Occipital lobe (tissue), 2 donors: ENCODE measurements at regions not wholly inside any gene's neighbourhood (a gene's known extent, or its start where the extent isn't known, plus 50 kb on each side); places are given as distances from the start of the nearest gene placed in this dataset. TPM values are rescaled to one million over a fixed set of nuclear protein-coding genes. Genes with fewer than 3 reads are reported as not detected.

Experiments
- DNase-seq: peaks from one replicate; lab custom pipeline; 2025; lab: John Stamatoyannopoulos, UW
- small RNA-seq: library from RNA; depleted of rRNA; stranded (forward); fragments of <200 nt; gene quantifications from one replicate; pipeline ENCODE3, GENCODE V24; 2014

- no peak for DNase-seq
Observed at GRCh38 chr14:65351493-65352194, 60.9 kb upstream of the FUT8 start.

- no peak for DNase-seq
Observed at GRCh38 chr14:65352964-65353530, 59.5 kb upstream of the FUT8 start.

DNA sequence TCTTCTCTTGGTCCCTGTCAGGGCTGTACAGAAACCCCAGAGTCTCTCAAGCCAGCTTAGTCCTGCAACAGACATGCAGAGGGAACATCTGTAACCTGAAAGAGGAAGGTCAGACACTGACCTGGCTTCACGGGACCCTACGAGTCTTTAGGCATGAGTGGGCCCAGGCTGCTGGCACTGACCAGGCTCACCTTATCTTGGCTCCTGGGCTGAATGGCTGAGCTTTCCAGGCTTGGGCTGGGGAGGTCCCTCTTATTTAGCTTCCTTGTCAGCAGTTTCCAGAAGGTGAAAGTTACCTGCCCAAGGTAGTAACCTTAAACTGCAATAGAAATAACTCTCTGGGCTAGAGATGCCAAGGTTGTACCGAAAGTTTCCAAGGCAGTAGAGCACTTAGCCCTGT is 58.4 kb upstream of the FUT8 start:
- no peak for DNase-seq

DNA sequence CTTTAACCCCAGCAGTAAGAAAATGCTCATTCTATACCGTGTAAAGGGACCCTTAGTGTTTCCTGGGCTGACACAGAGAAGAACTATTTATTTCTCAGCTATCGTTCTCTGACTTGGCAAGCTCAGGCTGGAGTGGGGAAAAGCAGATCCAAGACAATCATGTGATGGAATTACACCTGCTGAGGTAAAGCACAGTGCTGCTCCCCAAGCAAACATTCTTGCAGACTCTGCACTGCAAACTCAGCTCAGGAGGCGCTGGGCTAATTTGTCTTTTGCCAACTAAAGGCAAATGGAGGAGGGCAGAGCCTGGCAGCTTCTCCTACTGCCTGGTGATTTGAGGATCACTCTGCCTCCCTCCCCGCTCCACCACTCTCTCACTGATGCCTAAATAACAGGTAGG is 57.8 kb upstream of the FUT8 start:
- no peak for DNase-seq

DNA sequence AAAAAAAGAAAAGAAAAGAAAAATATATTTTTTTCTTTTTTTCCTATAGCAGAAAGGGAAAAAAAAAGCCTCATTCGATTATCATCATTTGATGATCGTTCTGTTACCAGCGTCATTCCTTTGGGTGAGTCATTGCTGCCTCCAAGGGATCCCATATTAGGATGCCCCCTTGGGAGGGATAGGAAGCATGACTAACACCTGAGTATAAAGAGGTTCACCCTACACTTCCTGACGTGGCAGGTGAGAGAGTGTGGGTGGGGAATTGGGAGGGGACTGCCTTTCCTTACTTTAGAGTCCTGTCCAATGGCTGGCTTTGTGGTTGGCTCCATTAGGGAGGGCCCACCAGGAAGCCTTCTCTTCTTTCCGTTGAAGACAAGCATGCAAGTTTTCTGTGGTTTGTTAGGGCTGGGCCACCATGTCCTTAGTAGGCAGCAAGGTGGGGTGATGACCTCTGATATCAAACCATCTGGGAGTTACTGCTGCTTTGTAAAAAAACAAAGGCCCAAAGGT is 56.1 kb upstream of the FUT8 start:
- DNase-seq = no peak

DNA sequence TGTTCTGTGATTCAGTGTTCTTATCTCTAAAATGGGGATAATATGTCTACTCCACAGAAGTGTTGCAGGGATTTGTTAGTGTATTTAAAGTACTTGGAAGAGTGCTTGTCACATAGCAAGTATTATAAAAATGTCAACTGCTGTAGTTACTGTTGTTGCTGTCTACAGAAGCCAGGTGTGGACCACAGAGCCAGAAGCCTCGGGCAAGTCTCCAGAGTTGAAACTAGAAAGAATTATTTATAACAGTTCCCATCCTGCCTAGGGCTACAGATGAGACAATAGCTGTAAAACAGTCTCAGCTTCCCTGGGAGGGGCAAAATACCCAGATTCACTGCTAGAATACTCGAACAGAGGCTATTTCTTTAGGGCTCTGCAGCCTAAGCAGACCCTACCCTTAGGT is 55.4 kb upstream of the FUT8 start:
- no peak for DNase-seq

- no peak for DNase-seq
Observed at GRCh38 chr14:65357689-65358088, 54.8 kb upstream of the FUT8 start.

DNA sequence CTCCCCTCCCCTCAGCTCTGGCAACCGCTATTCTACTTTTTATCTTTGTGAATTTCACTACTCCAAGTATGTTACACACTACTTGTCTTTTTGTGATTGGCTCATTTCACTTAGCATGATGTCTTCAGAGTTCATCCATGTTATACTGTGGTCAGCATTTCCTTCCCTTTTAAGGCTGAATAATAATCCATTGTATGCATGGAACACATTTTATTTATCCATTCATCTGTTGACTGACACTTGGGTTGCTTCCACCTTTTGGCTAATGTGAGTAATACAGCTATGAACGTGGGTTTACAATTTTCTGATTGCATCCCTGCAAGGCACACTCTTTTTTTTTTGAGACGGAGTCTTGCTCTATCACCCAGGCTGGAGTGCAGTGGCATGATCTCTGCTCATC is 53.0 kb upstream of the FUT8 start:
- no peak for DNase-seq

DNA sequence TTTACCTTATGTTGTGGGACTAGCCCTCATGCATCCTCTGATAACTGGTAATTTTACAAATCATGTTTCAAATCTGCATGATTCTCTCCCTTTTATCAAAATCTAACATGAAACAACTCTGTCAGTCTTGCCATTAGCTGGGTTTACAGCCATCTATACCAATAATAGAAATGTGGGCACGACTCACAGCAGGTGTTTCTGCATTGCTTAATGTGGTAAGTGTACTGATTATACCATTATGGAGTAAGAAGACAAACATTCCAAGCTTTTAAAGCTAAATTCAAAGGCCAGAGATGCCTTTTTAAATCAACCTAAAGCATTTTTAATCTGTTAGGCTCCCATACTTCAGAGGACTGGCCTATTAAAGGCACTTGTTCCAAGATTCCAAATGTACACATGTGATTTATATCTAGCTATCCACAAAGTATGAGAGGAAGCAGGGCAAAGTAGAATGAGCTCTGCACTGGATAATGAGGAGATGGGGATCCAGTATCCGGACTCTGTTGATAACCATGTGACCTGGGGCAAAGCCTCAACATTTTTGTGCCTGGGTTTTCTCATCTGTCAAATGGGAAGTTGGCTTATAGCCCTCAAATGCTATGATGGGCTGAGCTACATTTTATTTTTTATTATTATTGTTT is 52.3 kb upstream of the FUT8 start:
- no peak for DNase-seq

DNA sequence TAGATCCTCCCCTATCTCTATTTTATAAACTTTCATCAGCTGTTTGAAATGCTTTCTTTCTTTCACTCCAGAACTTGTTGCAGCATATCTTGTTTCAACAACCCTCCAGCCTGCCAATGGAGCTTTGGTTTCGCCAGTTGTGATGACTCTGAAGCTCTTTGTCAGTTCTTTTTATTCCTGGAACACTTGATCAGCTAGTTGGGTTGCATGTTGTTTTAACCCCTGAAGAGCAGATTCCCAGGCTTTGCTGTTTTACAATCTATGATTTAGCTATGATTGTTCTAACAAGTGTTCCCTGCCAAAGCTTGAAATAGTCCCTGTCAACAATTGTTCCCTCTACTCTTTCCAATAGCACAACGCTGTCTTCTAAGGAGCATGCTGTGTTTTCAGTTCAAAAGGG is 50.6 kb upstream of the FUT8 start:
- peak; percentile 25 for DNase-seq

Small RNA genes in the stretch of these regions (small RNA-seq; reads per million reads assigned to genes)
- not detected for gene AL355076.1
- gene MIR4708 = not detected
